ENCODE measurements at regions not wholly inside any gene's neighbourhood (a gene's known extent, or its start where the extent isn't known, plus 50 kb on each side); places are given as distances from the start of the nearest gene placed in this dataset.

GRCh38 chr9:79801459-79801858 lies 229.7 kb downstream of the TLE4 start (continued):
- TF ChIP-seq ZBTB49 (CRISPR knock-in tag; IDR thresholded peaks at IDR 0.05; ENCODE audit: borderline replicate concordance) (no peak), LCOR (CRISPR knock-in tag; IDR thresholded peaks at IDR 0.05) (no peak), SUPT5H (IDR thresholded peaks at IDR 0.05) (no peak), SMAD3 (CRISPR knock-in tag; conservative IDR thresholded peaks at IDR 0.05) (no peak), ZNF41 (CRISPR knock-in tag; conservative IDR thresholded peaks at IDR 0.05) (no peak), CTBP1 (IDR thresholded peaks at IDR 0.05; ENCODE audit: borderline replicate concordance) (no peak), TARDBP (IDR thresholded peaks at IDR 0.05) (no peak), ZNF175 (CRISPR knock-in tag; IDR thresholded peaks at IDR 0.05; ENCODE audit: low read depth) (no peak), FOXO4 (CRISPR knock-in tag; IDR thresholded peaks at IDR 0.05) (no peak)

GRCh38 chr9:79800578-79800977 lies 228.8 kb downstream of the TLE4 start:
- Histone ChIP-seq H3K9me3 (replicated peaks; ENCODE audit: control insufficient read depth, insufficient read depth, low read depth, low read length) (no peaks in the 10 kb centered on the region), H3K27me3 (ENCODE audit: control insufficient read depth in 2 of 2, insufficient read depth in 2 of 2, low read length in 2 of 2) (no peaks in the 10 kb centered on the region), H3K4me3 (no peak overlapping the region), H3K4me1 (replicated peaks in 1 of 2; ENCODE audit: control insufficient read depth in 2 of 2, insufficient read depth in 2 of 2, low read length in 2 of 2) (no peaks in the 10 kb centered on the region), H2AFZ (ENCODE audit: low read depth, low read length) (no peak overlapping the region), H3K9ac (ENCODE audit: insufficient read depth in 1 of 2, low read depth in 2 of 2, low read length in 2 of 2) (no peak overlapping the region), H3K9me1 (ENCODE audit: control insufficient read depth, insufficient read depth, low read length) (no peaks in the 10 kb centered on the region), H3K27ac (ENCODE audit: extremely low read depth, low read depth, low read length) (no peak overlapping the region), H3K4me2 (ENCODE audit: insufficient read depth, low read length) (no peak overlapping the region), H3K36me3 (ENCODE audit: control insufficient read depth, insufficient read depth, low read length) (no peaks in the 10 kb centered on the region), H4K20me1 (replicated peaks; ENCODE audit: control insufficient read depth, insufficient read depth, low read length) (no peaks in the 10 kb centered on the region), H3K79me2 (ENCODE audit: control insufficient read depth, insufficient read depth, low read length) (no peaks in the 10 kb centered on the region)
- no TSS peak for BruUV-seq (replicated peaks)
- CTCF ChIA-PET (ENCODE audit: low intra/inter-chr PET ratio) = no interaction called here
- POLR2A ChIA-PET = no interaction called here
- FAIRE-seq = no peak
- no peak for ATAC-seq
- in situ Hi-C loops (cut with MboI) = no loop called here
- no peak for DNase-seq (ENCODE audit: extremely low read depth in 1 of 4, low spot score in 3 of 4)
- intact Hi-C loops (cut with micrococcal nuclease) = no loop called here
- 0% methylated on average over 1 of the region's 1 CpG for WGBS (ENCODE audit: insufficient coverage, low coverage, missing lambda C conversion rate)
- TF ChIP-seq MYBL2 (IDR thresholded peaks at IDR 0.05; ENCODE audit: low read depth) (no peak), MYBL2 (CRISPR knock-in tag; IDR thresholded peaks at IDR 0.05; ENCODE audit: borderline replicate concordance) (no peak), THAP7 (CRISPR knock-in tag; IDR thresholded peaks at IDR 0.05) (no peak), RNF219 (CRISPR knock-in tag; IDR thresholded peaks at IDR 0.05) (no peak), ZNF431 (CRISPR knock-in tag; IDR thresholded peaks at IDR 0.05) (no peak), BCL6 (CRISPR knock-in tag; IDR thresholded peaks at IDR 0.05) (no peak), PHB2 (IDR thresholded peaks at IDR 0.05; ENCODE audit: low read depth) (no peak), PRMT5 (CRISPR knock-in tag; IDR thresholded peaks at IDR 0.05) (no peak), ZNF282 (CRISPR knock-in tag; IDR thresholded peaks at IDR 0.05) (no peak), HOXB6 (CRISPR knock-in tag; IDR thresholded peaks at IDR 0.05; ENCODE audit: borderline replicate concordance) (no peak)
